H1 (cell line): ENCODE measurements at regions not wholly inside any gene's neighbourhood (a gene's known extent, or its start where the extent isn't known, plus 50 kb on each side); places are given as distances from the start of the nearest gene placed in this dataset.

Experiments
- CTCF ChIA-PET: fragments of 300-600 bp; sonication (Branson Sonifier 250); formaldehyde crosslinking; loops from one replicate; lab custom pipeline; 2021; ENCODE audit not compliant: partially characterized antibody; lab: Charles Lee
- POLR2A ChIA-PET: fragments of 300-600 bp; sonication (Branson Sonifier 250); formaldehyde crosslinking; loops from one replicate; lab custom pipeline; 2021; ENCODE audit warnings: inconsistent platforms; ENCODE audit not compliant: partially characterized antibody; lab: Charles Lee
- DNase-seq, 2 experiments: peaks; one replicate each; pipeline versions ENCODE4 v3.0.0 to v3.0.0-alpha.2; 2010 to 2022; ENCODE audit warnings: low spot score in 2 of 2, low read depth in 1 of 2, mixed read lengths in 1 of 2
- FAIRE-seq: peaks from 2 replicates; lab custom pipeline; 2011; peaks lifted over from hg19 to GRCh38; lab: Jason Lieb, UNC
- H2AFZ ChIP-seq: 2 replicates; pipeline ENCODE4 v1.8.1; 2012; ENCODE audit warnings: low read length, inconsistent platforms
- H2AK5ac ChIP-seq: 2 replicates; pipeline ENCODE4 v1.6.1; 2013; ENCODE audit warnings: low read depth, low read length
- H2BK120ac ChIP-seq: replicated peaks from 2 replicates; pipeline ENCODE3; 2013; ENCODE audit warnings: low read depth, low read length, inconsistent platforms
- H2BK12ac ChIP-seq: 2 replicates; pipeline ENCODE4 v1.6.1; 2013; ENCODE audit warnings: low read depth, low read length
- H2BK15ac ChIP-seq: 2 replicates; pipeline ENCODE4 v1.6.1; 2013; ENCODE audit warnings: low read length
- H2BK20ac ChIP-seq: 2 replicates; pipeline ENCODE4 v1.6.1; 2013; ENCODE audit warnings: low read length
- H2BK5ac ChIP-seq: 2 replicates; pipeline ENCODE4 v1.6.1; 2013; ENCODE audit warnings: low read depth, low read length
- H3K14ac ChIP-seq: 2 replicates; pipeline ENCODE4 v1.6.1; 2013; ENCODE audit warnings: inconsistent platforms; ENCODE audit not compliant: insufficient read length
- H3K18ac ChIP-seq: 2 replicates; pipeline ENCODE4 v1.6.1; 2013; ENCODE audit warnings: low read length; ENCODE audit errors: extremely low read depth
- H3K23ac ChIP-seq: 2 replicates; pipeline ENCODE4 v1.6.1; 2013; ENCODE audit warnings: inconsistent platforms; ENCODE audit not compliant: insufficient read length
- H3K23me2 ChIP-seq: 2 replicates; pipeline ENCODE4 v1.6.1; 2013; ENCODE audit warnings: low read depth, low read length
- H3K27ac ChIP-seq: 2 replicates; pipeline ENCODE4 v1.6.1; 2011; ENCODE audit warnings: low read depth, low read length, inconsistent platforms
- H3K27me3 ChIP-seq, 4 experiments: replicated peaks in 1 of 4; 1 replicate in 1 of 4; 2 replicates in 3 of 4; pipeline versions ENCODE4 v1.6.1 to v1.8.1; 2011 to 2013; ENCODE audit warnings: low read length in 3 of 4, mild to moderate bottlenecking in 3 of 4, inconsistent platforms in 2 of 4, mixed read lengths in 2 of 4, moderate library complexity in 1 of 4; ENCODE audit not compliant: control insufficient read depth in 3 of 4, insufficient read depth in 3 of 4; ENCODE audit errors: extremely low read depth in 1 of 4
- H3K36me3 ChIP-seq, 4 experiments: 2 replicates each; pipeline versions ENCODE4 v1.6.1 to v1.8.1; 2011 to 2013; ENCODE audit warnings: mild to moderate bottlenecking in 4 of 4, low read length in 3 of 4, moderate library complexity in 2 of 4, control low read depth in 1 of 4, inconsistent platforms in 1 of 4; ENCODE audit not compliant: insufficient read depth in 4 of 4, control insufficient read depth in 2 of 4
- H3K4ac ChIP-seq: replicated peaks from 2 replicates; pipeline ENCODE3; 2013; ENCODE audit warnings: low read length, low read depth, mixed read lengths, inconsistent platforms; ENCODE audit not compliant: insufficient read length
- H3K4me1 ChIP-seq, 4 experiments: replicated peaks in 1 of 4; 1 replicate in 1 of 4; 2 replicates in 3 of 4; pipeline versions ENCODE4 v1.6.1 to v1.8.1; 2011 to 2013; ENCODE audit warnings: low read length in 3 of 4, inconsistent platforms in 2 of 4, mixed read lengths in 1 of 4; ENCODE audit not compliant: insufficient read depth in 4 of 4, control insufficient read depth in 3 of 4
- H3K4me2 ChIP-seq, 2 experiments: 2 replicates each; pipeline versions ENCODE4 v1.6.1 to v1.8.1; 2011 to 2013; ENCODE audit warnings: low read depth in 2 of 2, low read length in 2 of 2, control low read depth in 1 of 2, inconsistent platforms in 1 of 2, mild to moderate bottlenecking in 1 of 2; ENCODE audit not compliant: insufficient read depth in 1 of 2
- H3K4me3 ChIP-seq, 4 experiments: fragments of 200-600, 300-600 bp in 1 of 4; sonication (generic), shearing (Covaris generic), sonication (Bioruptor Twin) in 1 of 4; 2 replicates each; pipeline versions ENCODE4 v1.5.1 to v1.8.1; 2011 to 2016; ENCODE audit warnings: low read length in 4 of 4, low read depth in 3 of 4, control low read depth in 2 of 4, inconsistent platforms in 2 of 4, mild to moderate bottlenecking in 2 of 4, mixed read lengths in 1 of 4, moderate library complexity in 1 of 4; ENCODE audit not compliant: insufficient read depth in 2 of 4; ENCODE audit errors: extremely low read depth in 1 of 4
- H3K56ac ChIP-seq: replicated peaks from 2 replicates; pipeline ENCODE3; 2013; ENCODE audit warnings: low read depth, mild to moderate bottlenecking, mixed read lengths, low read length, inconsistent platforms; ENCODE audit not compliant: insufficient read length
- H3K79me1 ChIP-seq: 2 replicates; pipeline ENCODE4 v1.6.1; 2013; ENCODE audit warnings: low read depth, low read length, control low read depth
- H3K79me2 ChIP-seq, 2 experiments: 2 replicates each; pipeline versions ENCODE4 v1.6.1 to v1.8.1; 2012 to 2013; ENCODE audit warnings: low read length in 2 of 2, mild to moderate bottlenecking in 2 of 2, inconsistent platforms in 1 of 2; ENCODE audit not compliant: insufficient read depth in 2 of 2, control insufficient read depth in 1 of 2
- H3K9ac ChIP-seq, 4 experiments: replicated peaks in 1 of 4; 1 replicate in 1 of 4; 2 replicates in 3 of 4; pipeline versions ENCODE4 v1.6.1 to v1.8.1; 2011 to 2013; ENCODE audit warnings: low read depth in 3 of 4, low read length in 3 of 4, control low read depth in 2 of 4, mild to moderate bottlenecking in 2 of 4, moderate library complexity in 2 of 4, inconsistent platforms in 1 of 4; ENCODE audit errors: extremely low read depth in 1 of 4
- H3K9me3 ChIP-seq, 2 experiments: 2 replicates each; pipeline versions ENCODE4 v1.6.1 to v1.8.1; 2012 to 2013; ENCODE audit warnings: mild to moderate bottlenecking in 2 of 2, moderate library complexity in 2 of 2, control low read depth in 1 of 2, inconsistent platforms in 1 of 2, low read depth in 1 of 2, low read length in 1 of 2, mixed read lengths in 1 of 2; ENCODE audit not compliant: insufficient read depth in 2 of 2
- H4K20me1 ChIP-seq, 2 experiments: replicated peaks in 1 of 2; 2 replicates each; pipeline versions ENCODE3 to v1.8.1; 2011 to 2013; ENCODE audit warnings: inconsistent platforms in 2 of 2, low read length in 2 of 2, mild to moderate bottlenecking in 1 of 2; ENCODE audit not compliant: insufficient read depth in 2 of 2, control insufficient read depth in 1 of 2
- H4K5ac ChIP-seq: 2 replicates; pipeline ENCODE4 v1.6.1; 2013; ENCODE audit warnings: low read length, low read depth, mixed read lengths, inconsistent platforms; ENCODE audit not compliant: insufficient read length
- H4K8ac ChIP-seq: 2 replicates; pipeline ENCODE4 v1.8.0; 2013; ENCODE audit warnings: mild to moderate bottlenecking, moderate library complexity, low read length, inconsistent platforms; ENCODE audit not compliant: insufficient read depth; ENCODE audit errors: extremely low read depth
- H4K91ac ChIP-seq: replicated peaks from 2 replicates; pipeline ENCODE3; 2013; ENCODE audit warnings: low read length, mixed read lengths, inconsistent platforms; ENCODE audit not compliant: insufficient read length
- ATF2 ChIP-seq: IDR thresholded peaks from 2 replicates; pipeline ENCODE4 v1.6.1; 2012; ENCODE audit warnings: low read length, inconsistent platforms
- BACH1 ChIP-seq: IDR thresholded peaks from 2 replicates; pipeline ENCODE4 v1.6.1; 2012; ENCODE audit warnings: low read length, improper control_type of control experiment
- CREB1 ChIP-seq: IDR thresholded peaks from 2 replicates; pipeline ENCODE4 v1.6.1; 2012; ENCODE audit warnings: inconsistent platforms
- FOSL1 ChIP-seq: IDR thresholded peaks from 2 replicates; pipeline ENCODE4 v1.6.1; 2011; ENCODE audit warnings: mild to moderate bottlenecking, low read depth, low read length, moderate library complexity; ENCODE audit not compliant: insufficient read depth
- HDAC6 ChIP-seq: IDR thresholded peaks from one replicate; pipeline ENCODE4 v1.7.1; 2012; ENCODE audit warnings: low read depth, mild to moderate bottlenecking, inconsistent platforms, low read length, moderate library complexity
- JUND ChIP-seq: IDR thresholded peaks from 2 replicates; pipeline ENCODE4 v1.6.1; 2011; ENCODE audit warnings: mild to moderate bottlenecking, improper control_type of control experiment, low read length
- KDM4A ChIP-seq: IDR thresholded peaks from one replicate; pipeline ENCODE4 v1.7.1; 2012; ENCODE audit warnings: low read depth, mild to moderate bottlenecking, moderate library complexity, low read length, inconsistent platforms; ENCODE audit not compliant: severe bottlenecking
- MAFK ChIP-seq: IDR thresholded peaks from 2 replicates; pipeline ENCODE4 v1.6.1; 2012; ENCODE audit warnings: low read depth, mild to moderate bottlenecking, improper control_type of control experiment, low read length
- NANOG ChIP-seq: IDR thresholded peaks from 2 replicates; pipeline ENCODE4 v1.6.1; 2011; ENCODE audit warnings: low read length, low read depth, mild to moderate bottlenecking, inconsistent platforms; ENCODE audit not compliant: insufficient read depth, poor library complexity, severe bottlenecking
- RAD21 ChIP-seq, 2 experiments: IDR thresholded peaks in 1 of 2; conservative IDR thresholded peaks in 1 of 2; 2 replicates each; pipeline ENCODE4 v1.6.1; 2011; ENCODE audit warnings: low read depth in 2 of 2, low read length in 2 of 2, improper control_type of control experiment in 1 of 2, inconsistent platforms in 1 of 2, mild to moderate bottlenecking in 1 of 2, moderate library complexity in 1 of 2
- SIRT6 ChIP-seq: IDR thresholded peaks from one replicate; pipeline ENCODE4 v1.7.1; 2012; ENCODE audit warnings: low read length, inconsistent platforms
- TAF7 ChIP-seq: optimal IDR thresholded peaks from 2 replicates; pipeline ENCODE3; 2011; ENCODE audit warnings: low read depth, mild to moderate bottlenecking, inconsistent platforms, low read length, moderate library complexity, borderline replicate concordance
- TCF12 ChIP-seq: IDR thresholded peaks from 2 replicates; pipeline ENCODE4 v1.6.1; 2011; ENCODE audit warnings: low read depth, mild to moderate bottlenecking, low read length
- TEAD4 ChIP-seq: IDR thresholded peaks from 2 replicates; pipeline ENCODE4 v1.6.1; 2012; ENCODE audit warnings: low read depth, low read length, inconsistent platforms, mixed read lengths
- WGBS, 2 experiments: shearing (Covaris generic) in 1 of 2; methylation state at CpG; one replicate each; pipeline versions ENCODE4 v1.1.6 to v1.1.7; 2013 to 2015; ENCODE audit warnings: low lambda C conversion rate in 2 of 2, mixed read lengths in 2 of 2, inconsistent platforms in 1 of 2, low coverage in 1 of 2, missing lambda C conversion rate in 1 of 2; ENCODE audit not compliant: insufficient replicate concordance in 2 of 2, insufficient coverage in 1 of 2, insufficient read length in 1 of 2; ENCODE audit errors: extremely low coverage in 1 of 2, missing lambda C conversion rate in 1 of 2; 5-methylcytosine and 5-hydroxymethylcytosine counted together

- no peak for DNase-seq
- H3K27ac ChIP-seq = no peak overlapping the region
- no peaks in the 10 kb centered on the region for H4K20me1 ChIP-seq
- POLR2A ChIA-PET = no interaction called here
- H3K23ac ChIP-seq = no peak overlapping the region
- H4K91ac ChIP-seq = no peak overlapping the region
- no peak overlapping the region for H3K4ac ChIP-seq
- H3K9me3 ChIP-seq = no peaks in the 10 kb centered on the region
- H3K14ac ChIP-seq = no peak overlapping the region
- no peaks in the 10 kb centered on the region for H3K79me2 ChIP-seq
- H2AFZ ChIP-seq = no peak overlapping the region
- H2BK120ac ChIP-seq = peak overlapping the region; percentile 28
- no peak overlapping the region for H3K18ac ChIP-seq
- CTCF ChIA-PET = no interaction called here
- no peak overlapping the region; the same call in 1 of the 2 replicates for H2BK12ac ChIP-seq
- H3K4me2 ChIP-seq = no peak overlapping the region
- peaks cover 0 to 2% (median 0%) of the 10 kb centered on the region in 4 experiments; a peak in 1 of 8 replicates for H3K36me3 ChIP-seq
- H4K5ac ChIP-seq = no peak overlapping the region
- H2BK5ac ChIP-seq = no peak overlapping the region
- no peak overlapping the region for H2BK20ac ChIP-seq
- H3K56ac ChIP-seq = no peak overlapping the region
- no peaks in the 10 kb centered on the region for H3K79me1 ChIP-seq
- no peak overlapping the region for H3K4me3 ChIP-seq
- H2AK5ac ChIP-seq = no peak overlapping the region
- no peaks in the 10 kb centered on the region for H3K27me3 ChIP-seq
- H4K8ac ChIP-seq = no peak overlapping the region
- 93% methylated on average over 3 of the region's 3 CpGs; no CpG with 5 or more reads in 1 of the 2 experiments for WGBS, 2 experiments
- no peak overlapping the region for H2BK15ac ChIP-seq
- no peaks in the 10 kb centered on the region for H3K23me2 ChIP-seq
- no peaks in the 10 kb centered on the region for H3K4me1 ChIP-seq
- no peak overlapping the region for H3K9ac ChIP-seq
- no peak for FAIRE-seq
- no peak for TF ChIP-seq HDAC6
- no peak for TF ChIP-seq FOSL1
- no peak for TF ChIP-seq RAD21 (IDR thresholded peaks at IDR 0.05 in 1 of 2, conservative IDR thresholded peaks at IDR 0.05 in 1 of 2; ENCODE audit: low read depth in 2 of 2, low read length in 2 of 2)
- no peak for TF ChIP-seq ATF2
- TF ChIP-seq NANOG = no peak
- TF ChIP-seq MAFK = no peak
- TF ChIP-seq SIRT6 = no peak
- no peak for TF ChIP-seq JUND
- no peak for TF ChIP-seq BACH1
- no peak for TF ChIP-seq TEAD4
- no peak for TF ChIP-seq KDM4A
- TF ChIP-seq CREB1 = no peak
- TF ChIP-seq TCF12 = no peak
- TF ChIP-seq TAF7 = no peak
Measured at GRCh38 chr10:10320956-10321355, 696.7 kb upstream of the CELF2 start.
